Endothelial cell (in vitro differentiated cells): ENCODE measurements at regions not wholly inside any gene's neighbourhood (a gene's known extent, or its start where the extent isn't known, plus 50 kb on each side); places are given as distances from the start of the nearest gene placed in this dataset.

Experiments
- DNase-seq: peaks from one replicate; pipeline ENCODE4 v3.0.0; 2021; ENCODE audit warnings: low spot score
- H3K27ac Mint-ChIP-seq: one replicate; pipeline ENCODE4 v1.8.0; 2021; ENCODE audit warnings: mixed read lengths, inconsistent platforms; ENCODE audit not compliant: unreplicated experiment
- H3K27me3 Mint-ChIP-seq: one replicate; pipeline ENCODE4 v1.8.0; 2021; ENCODE audit warnings: mild to moderate bottlenecking, moderate library complexity, mixed read lengths, inconsistent platforms; ENCODE audit not compliant: unreplicated experiment
- H3K36me3 Mint-ChIP-seq: one replicate; pipeline ENCODE4 v1.8.0; 2021; ENCODE audit warnings: mild to moderate bottlenecking, low read depth, mixed read lengths, inconsistent platforms; ENCODE audit not compliant: unreplicated experiment
- H3K4me1 Mint-ChIP-seq: one replicate; pipeline ENCODE4 v1.8.0; 2021; ENCODE audit warnings: mild to moderate bottlenecking, mixed read lengths, inconsistent platforms; ENCODE audit not compliant: unreplicated experiment
- H3K4me3 Mint-ChIP-seq: one replicate; pipeline ENCODE4 v1.8.0; 2021; ENCODE audit warnings: mild to moderate bottlenecking, mixed read lengths, inconsistent platforms; ENCODE audit not compliant: unreplicated experiment
- H3K9me3 Mint-ChIP-seq: one replicate; pipeline ENCODE4 v1.8.0; 2021; ENCODE audit warnings: mixed read lengths, inconsistent platforms; ENCODE audit not compliant: unreplicated experiment
- TF ChIP-seq, protein P1 (sequence below): fragments of 200-600 bp; sonication (generic); IDR thresholded peaks from one replicate; pipeline ENCODE4 v1.5.0; 2021; ENCODE audit warnings: antibody characterized with exemption; ENCODE audit not compliant: unreplicated experiment

DNA sequence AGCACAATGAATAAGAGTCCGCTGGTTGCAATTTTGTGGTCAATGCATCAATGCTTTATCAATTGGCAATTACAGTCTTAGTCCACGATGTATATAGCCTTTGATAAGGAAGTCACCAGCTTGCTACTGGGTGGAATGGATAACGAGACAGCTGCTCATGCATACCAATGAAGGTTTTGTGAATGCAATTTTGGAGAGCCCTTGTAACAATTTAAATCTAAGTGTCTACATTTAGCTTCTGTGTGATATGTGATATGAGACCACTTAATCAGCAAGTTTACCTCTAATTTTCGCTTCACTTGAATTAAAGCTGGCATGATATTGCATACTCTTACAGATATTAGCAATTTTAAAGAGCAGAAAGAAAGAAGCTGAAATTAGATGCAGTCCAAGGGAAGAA, 543.9 kb downstream of the RNF144B start:
- Mint-ChIP-seq H3K4me1 (no peaks in the 10 kb centered on the region), H3K4me3 (no peak overlapping the region), H3K27ac (no peak overlapping the region), H3K36me3 (no peaks in the 10 kb centered on the region), H3K27me3 (no peaks in the 10 kb centered on the region), H3K9me3 (no peaks in the 10 kb centered on the region)
- TF ChIP-seq, protein P1, sequence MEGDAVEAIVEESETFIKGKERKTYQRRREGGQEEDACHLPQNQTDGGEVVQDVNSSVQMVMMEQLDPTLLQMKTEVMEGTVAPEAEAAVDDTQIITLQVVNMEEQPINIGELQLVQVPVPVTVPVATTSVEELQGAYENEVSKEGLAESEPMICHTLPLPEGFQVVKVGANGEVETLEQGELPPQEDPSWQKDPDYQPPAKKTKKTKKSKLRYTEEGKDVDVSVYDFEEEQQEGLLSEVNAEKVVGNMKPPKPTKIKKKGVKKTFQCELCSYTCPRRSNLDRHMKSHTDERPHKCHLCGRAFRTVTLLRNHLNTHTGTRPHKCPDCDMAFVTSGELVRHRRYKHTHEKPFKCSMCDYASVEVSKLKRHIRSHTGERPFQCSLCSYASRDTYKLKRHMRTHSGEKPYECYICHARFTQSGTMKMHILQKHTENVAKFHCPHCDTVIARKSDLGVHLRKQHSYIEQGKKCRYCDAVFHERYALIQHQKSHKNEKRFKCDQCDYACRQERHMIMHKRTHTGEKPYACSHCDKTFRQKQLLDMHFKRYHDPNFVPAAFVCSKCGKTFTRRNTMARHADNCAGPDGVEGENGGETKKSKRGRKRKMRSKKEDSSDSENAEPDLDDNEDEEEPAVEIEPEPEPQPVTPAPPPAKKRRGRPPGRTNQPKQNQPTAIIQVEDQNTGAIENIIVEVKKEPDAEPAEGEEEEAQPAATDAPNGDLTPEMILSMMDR = no peak
- DNase-seq = no peak

DNA sequence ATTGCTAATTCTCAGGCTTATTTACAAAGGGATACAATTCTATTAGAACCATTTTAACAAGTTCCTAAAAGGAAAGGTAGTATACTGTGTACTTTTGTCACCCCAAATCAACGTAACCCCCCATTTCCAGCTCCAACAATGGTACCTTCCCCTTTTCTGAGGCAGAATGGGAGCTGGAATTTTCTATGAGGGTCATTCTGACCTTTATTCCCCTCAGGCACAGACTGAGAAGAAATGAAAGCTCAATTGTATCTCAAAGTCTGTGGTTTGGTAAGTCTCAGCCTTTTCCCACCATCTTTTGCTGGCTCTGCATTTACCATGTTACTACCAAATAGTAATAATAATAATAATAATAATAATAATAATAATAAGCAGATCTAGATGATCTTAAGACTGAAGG, 571.0 kb downstream of the RNF144B start:
- no peaks in the 10 kb centered on the region for H3K27me3 Mint-ChIP-seq
- H3K27ac Mint-ChIP-seq = no peak overlapping the region
- TF ChIP-seq, protein P1 = no peak
- H3K4me3 Mint-ChIP-seq = no peak overlapping the region
- no peak for DNase-seq
- no peaks in the 10 kb centered on the region for H3K4me1 Mint-ChIP-seq
- no peaks in the 10 kb centered on the region for H3K9me3 Mint-ChIP-seq
- H3K36me3 Mint-ChIP-seq = no peaks in the 10 kb centered on the region

DNA sequence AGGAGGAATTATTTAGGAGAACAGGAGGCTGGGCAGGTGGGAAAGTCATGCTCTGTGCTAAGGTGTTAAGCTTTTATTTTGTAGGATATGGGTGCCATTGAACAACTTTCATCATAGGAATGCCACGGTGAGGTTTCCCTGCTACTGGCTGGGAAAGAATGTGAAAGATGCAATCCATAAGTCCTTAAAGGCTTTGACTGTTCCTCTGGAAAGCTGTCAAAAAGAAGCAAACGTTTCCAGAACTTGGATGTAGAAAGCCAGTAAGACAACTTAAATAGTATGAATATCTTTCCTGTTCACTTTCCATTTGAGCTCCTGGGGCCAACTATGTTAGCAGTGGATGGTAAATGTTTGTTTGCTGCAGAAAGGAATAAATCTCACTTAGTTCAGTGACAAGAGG, 574.4 kb downstream of the RNF144B start:
- no peak overlapping the region for H3K27ac Mint-ChIP-seq
- no peaks in the 10 kb centered on the region for H3K9me3 Mint-ChIP-seq
- H3K4me1 Mint-ChIP-seq = no peaks in the 10 kb centered on the region
- TF ChIP-seq, protein P1 = no peak
- no peak overlapping the region for H3K4me3 Mint-ChIP-seq
- no peaks in the 10 kb centered on the region for H3K27me3 Mint-ChIP-seq
- no peak for DNase-seq
- no peaks in the 10 kb centered on the region for H3K36me3 Mint-ChIP-seq

DNA sequence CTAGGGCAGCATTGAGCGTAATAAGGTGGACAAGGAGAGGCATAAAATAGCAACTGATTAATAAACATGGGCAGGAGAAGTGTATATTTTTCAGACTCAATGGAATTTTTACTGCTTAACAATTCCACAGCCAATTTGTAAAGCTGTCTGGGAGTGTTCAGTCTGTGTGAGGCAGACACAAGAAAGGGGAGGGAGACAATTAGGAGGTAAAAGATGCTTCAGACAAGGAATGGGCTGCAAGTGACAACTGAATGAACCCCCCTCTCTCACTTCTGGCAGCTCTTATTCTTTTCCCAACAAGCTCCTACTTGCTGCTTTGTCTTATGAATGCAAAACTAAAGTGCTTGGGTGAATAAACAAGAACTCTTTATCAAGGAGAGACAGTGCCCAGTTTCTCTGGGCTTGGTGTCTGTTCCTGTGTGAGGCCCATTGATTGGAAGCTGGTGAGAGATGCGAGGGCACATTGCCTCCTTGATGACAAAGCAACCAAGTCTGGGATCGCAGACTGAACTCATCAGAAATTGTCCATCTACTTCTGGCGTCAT, 575.3 kb downstream of the RNF144B start:
- no peaks in the 10 kb centered on the region for H3K9me3 Mint-ChIP-seq
- H3K36me3 Mint-ChIP-seq = no peaks in the 10 kb centered on the region
- no peaks in the 10 kb centered on the region for H3K4me1 Mint-ChIP-seq
- no peak for DNase-seq
- no peaks in the 10 kb centered on the region for H3K27me3 Mint-ChIP-seq
- TF ChIP-seq, protein P1 = no peak
- H3K4me3 Mint-ChIP-seq = no peak overlapping the region
- no peak overlapping the region for H3K27ac Mint-ChIP-seq

DNA sequence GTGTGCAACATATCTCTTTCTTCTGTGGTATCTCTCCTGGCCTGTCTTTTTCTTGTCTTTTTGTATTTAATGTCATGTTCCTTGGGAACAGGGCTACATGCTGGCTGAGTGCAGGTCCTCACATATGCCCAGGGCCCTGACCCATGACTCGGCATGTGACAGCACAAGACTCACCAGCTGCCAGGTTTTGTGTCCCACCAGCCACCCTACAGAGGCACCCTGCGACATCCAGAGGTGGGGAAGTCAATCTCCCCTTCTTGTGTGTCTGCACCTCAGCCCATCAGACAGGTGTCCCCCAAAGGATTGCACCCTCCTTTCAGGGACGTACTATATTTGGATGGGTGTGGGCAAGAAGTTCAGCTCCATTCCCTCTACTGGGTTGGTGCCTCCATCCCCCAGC, 576.3 kb downstream of the RNF144B start:
- Mint-ChIP-seq H3K36me3 (no peaks in the 10 kb centered on the region), H3K4me3 (no peak overlapping the region), H3K27ac (no peak overlapping the region), H3K27me3 (no peaks in the 10 kb centered on the region), H3K9me3 (no peaks in the 10 kb centered on the region), H3K4me1 (no peaks in the 10 kb centered on the region)
- TF ChIP-seq, protein P1 = no peak
- DNase-seq = no peak
